H1 (cell line): ENCODE measurements at regions not wholly inside any gene's neighbourhood (a gene's known extent, or its start where the extent isn't known, plus 50 kb on each side); places are given as distances from the start of the nearest gene placed in this dataset.

Experiments
- CTCF ChIA-PET: fragments of 300-600 bp; sonication (Branson Sonifier 250); formaldehyde crosslinking; loops from one replicate; lab custom pipeline; 2021; ENCODE audit not compliant: partially characterized antibody; lab: Charles Lee
- POLR2A ChIA-PET: fragments of 300-600 bp; sonication (Branson Sonifier 250); formaldehyde crosslinking; loops from one replicate; lab custom pipeline; 2021; ENCODE audit warnings: inconsistent platforms; ENCODE audit not compliant: partially characterized antibody; lab: Charles Lee
- DNase-seq, 2 experiments: peaks; one replicate each; pipeline versions ENCODE4 v3.0.0 to v3.0.0-alpha.2; 2010 to 2022; ENCODE audit warnings: low spot score in 2 of 2, low read depth in 1 of 2, mixed read lengths in 1 of 2
- FAIRE-seq: peaks from 2 replicates; lab custom pipeline; 2011; peaks lifted over from hg19 to GRCh38; lab: Jason Lieb, UNC
- H2AFZ ChIP-seq: 2 replicates; pipeline ENCODE4 v1.8.1; 2012; ENCODE audit warnings: low read length, inconsistent platforms
- H2AK5ac ChIP-seq: 2 replicates; pipeline ENCODE4 v1.6.1; 2013; ENCODE audit warnings: low read depth, low read length
- H2BK120ac ChIP-seq: replicated peaks from 2 replicates; pipeline ENCODE3; 2013; ENCODE audit warnings: low read depth, low read length, inconsistent platforms
- H2BK12ac ChIP-seq: 2 replicates; pipeline ENCODE4 v1.6.1; 2013; ENCODE audit warnings: low read depth, low read length
- H2BK15ac ChIP-seq: 2 replicates; pipeline ENCODE4 v1.6.1; 2013; ENCODE audit warnings: low read length
- H2BK20ac ChIP-seq: 2 replicates; pipeline ENCODE4 v1.6.1; 2013; ENCODE audit warnings: low read length
- H2BK5ac ChIP-seq: 2 replicates; pipeline ENCODE4 v1.6.1; 2013; ENCODE audit warnings: low read depth, low read length
- H3K14ac ChIP-seq: 2 replicates; pipeline ENCODE4 v1.6.1; 2013; ENCODE audit warnings: inconsistent platforms; ENCODE audit not compliant: insufficient read length
- H3K18ac ChIP-seq: 2 replicates; pipeline ENCODE4 v1.6.1; 2013; ENCODE audit warnings: low read length; ENCODE audit errors: extremely low read depth
- H3K23ac ChIP-seq: 2 replicates; pipeline ENCODE4 v1.6.1; 2013; ENCODE audit warnings: inconsistent platforms; ENCODE audit not compliant: insufficient read length
- H3K23me2 ChIP-seq: 2 replicates; pipeline ENCODE4 v1.6.1; 2013; ENCODE audit warnings: low read depth, low read length
- H3K27ac ChIP-seq: 2 replicates; pipeline ENCODE4 v1.6.1; 2011; ENCODE audit warnings: low read depth, low read length, inconsistent platforms
- H3K27me3 ChIP-seq, 4 experiments: replicated peaks in 1 of 4; 1 replicate in 1 of 4; 2 replicates in 3 of 4; pipeline versions ENCODE4 v1.6.1 to v1.8.1; 2011 to 2013; ENCODE audit warnings: low read length in 3 of 4, mild to moderate bottlenecking in 3 of 4, inconsistent platforms in 2 of 4, mixed read lengths in 2 of 4, moderate library complexity in 1 of 4; ENCODE audit not compliant: control insufficient read depth in 3 of 4, insufficient read depth in 3 of 4; ENCODE audit errors: extremely low read depth in 1 of 4
- H3K36me3 ChIP-seq, 4 experiments: 2 replicates each; pipeline versions ENCODE4 v1.6.1 to v1.8.1; 2011 to 2013; ENCODE audit warnings: mild to moderate bottlenecking in 4 of 4, low read length in 3 of 4, moderate library complexity in 2 of 4, control low read depth in 1 of 4, inconsistent platforms in 1 of 4; ENCODE audit not compliant: insufficient read depth in 4 of 4, control insufficient read depth in 2 of 4
- H3K4ac ChIP-seq: replicated peaks from 2 replicates; pipeline ENCODE3; 2013; ENCODE audit warnings: low read length, low read depth, mixed read lengths, inconsistent platforms; ENCODE audit not compliant: insufficient read length
- H3K4me1 ChIP-seq, 4 experiments: replicated peaks in 1 of 4; 1 replicate in 1 of 4; 2 replicates in 3 of 4; pipeline versions ENCODE4 v1.6.1 to v1.8.1; 2011 to 2013; ENCODE audit warnings: low read length in 3 of 4, inconsistent platforms in 2 of 4, mixed read lengths in 1 of 4; ENCODE audit not compliant: insufficient read depth in 4 of 4, control insufficient read depth in 3 of 4
- H3K4me2 ChIP-seq, 2 experiments: 2 replicates each; pipeline versions ENCODE4 v1.6.1 to v1.8.1; 2011 to 2013; ENCODE audit warnings: low read depth in 2 of 2, low read length in 2 of 2, control low read depth in 1 of 2, inconsistent platforms in 1 of 2, mild to moderate bottlenecking in 1 of 2; ENCODE audit not compliant: insufficient read depth in 1 of 2
- H3K4me3 ChIP-seq, 4 experiments: fragments of 200-600, 300-600 bp in 1 of 4; sonication (generic), shearing (Covaris generic), sonication (Bioruptor Twin) in 1 of 4; 2 replicates each; pipeline versions ENCODE4 v1.5.1 to v1.8.1; 2011 to 2016; ENCODE audit warnings: low read length in 4 of 4, low read depth in 3 of 4, control low read depth in 2 of 4, inconsistent platforms in 2 of 4, mild to moderate bottlenecking in 2 of 4, mixed read lengths in 1 of 4, moderate library complexity in 1 of 4; ENCODE audit not compliant: insufficient read depth in 2 of 4; ENCODE audit errors: extremely low read depth in 1 of 4
- H3K56ac ChIP-seq: replicated peaks from 2 replicates; pipeline ENCODE3; 2013; ENCODE audit warnings: low read depth, mild to moderate bottlenecking, mixed read lengths, low read length, inconsistent platforms; ENCODE audit not compliant: insufficient read length
- H3K79me1 ChIP-seq: 2 replicates; pipeline ENCODE4 v1.6.1; 2013; ENCODE audit warnings: low read depth, low read length, control low read depth
- H3K79me2 ChIP-seq, 2 experiments: 2 replicates each; pipeline versions ENCODE4 v1.6.1 to v1.8.1; 2012 to 2013; ENCODE audit warnings: low read length in 2 of 2, mild to moderate bottlenecking in 2 of 2, inconsistent platforms in 1 of 2; ENCODE audit not compliant: insufficient read depth in 2 of 2, control insufficient read depth in 1 of 2
- H3K9ac ChIP-seq, 4 experiments: replicated peaks in 1 of 4; 1 replicate in 1 of 4; 2 replicates in 3 of 4; pipeline versions ENCODE4 v1.6.1 to v1.8.1; 2011 to 2013; ENCODE audit warnings: low read depth in 3 of 4, low read length in 3 of 4, control low read depth in 2 of 4, mild to moderate bottlenecking in 2 of 4, moderate library complexity in 2 of 4, inconsistent platforms in 1 of 4; ENCODE audit errors: extremely low read depth in 1 of 4
- H3K9me3 ChIP-seq, 2 experiments: 2 replicates each; pipeline versions ENCODE4 v1.6.1 to v1.8.1; 2012 to 2013; ENCODE audit warnings: mild to moderate bottlenecking in 2 of 2, moderate library complexity in 2 of 2, control low read depth in 1 of 2, inconsistent platforms in 1 of 2, low read depth in 1 of 2, low read length in 1 of 2, mixed read lengths in 1 of 2; ENCODE audit not compliant: insufficient read depth in 2 of 2
- H4K20me1 ChIP-seq, 2 experiments: replicated peaks in 1 of 2; 2 replicates each; pipeline versions ENCODE3 to v1.8.1; 2011 to 2013; ENCODE audit warnings: inconsistent platforms in 2 of 2, low read length in 2 of 2, mild to moderate bottlenecking in 1 of 2; ENCODE audit not compliant: insufficient read depth in 2 of 2, control insufficient read depth in 1 of 2
- H4K5ac ChIP-seq: 2 replicates; pipeline ENCODE4 v1.6.1; 2013; ENCODE audit warnings: low read length, low read depth, mixed read lengths, inconsistent platforms; ENCODE audit not compliant: insufficient read length
- H4K8ac ChIP-seq: 2 replicates; pipeline ENCODE4 v1.8.0; 2013; ENCODE audit warnings: mild to moderate bottlenecking, moderate library complexity, low read length, inconsistent platforms; ENCODE audit not compliant: insufficient read depth; ENCODE audit errors: extremely low read depth
- H4K91ac ChIP-seq: replicated peaks from 2 replicates; pipeline ENCODE3; 2013; ENCODE audit warnings: low read length, mixed read lengths, inconsistent platforms; ENCODE audit not compliant: insufficient read length
- CEBPB ChIP-seq: IDR thresholded peaks from 2 replicates; pipeline ENCODE4 v1.6.1; 2012; ENCODE audit warnings: low read depth, low read length
- CTBP2 ChIP-seq: IDR thresholded peaks from 2 replicates; pipeline ENCODE4 v1.7.0; 2011; ENCODE audit warnings: borderline replicate concordance, mild to moderate bottlenecking, moderate library complexity, mixed read lengths, low read length; ENCODE audit not compliant: insufficient read depth, insufficient read length
- EGR1 ChIP-seq: IDR thresholded peaks from 2 replicates; pipeline ENCODE4 v1.6.1; 2011; ENCODE audit warnings: low read depth, low read length, borderline replicate concordance
- JUND ChIP-seq: IDR thresholded peaks from 2 replicates; pipeline ENCODE4 v1.6.1; 2011; ENCODE audit warnings: mild to moderate bottlenecking, improper control_type of control experiment, low read length
- NANOG ChIP-seq: IDR thresholded peaks from 2 replicates; pipeline ENCODE4 v1.6.1; 2011; ENCODE audit warnings: low read length, low read depth, mild to moderate bottlenecking, inconsistent platforms; ENCODE audit not compliant: insufficient read depth, poor library complexity, severe bottlenecking
- NRF1 ChIP-seq: IDR thresholded peaks from 2 replicates; pipeline ENCODE4 v1.6.1; 2011; ENCODE audit warnings: mild to moderate bottlenecking, low read depth, low read length, improper control_type of control experiment
- POLR2A ChIP-seq, 2 experiments: IDR thresholded peaks; 1 replicate in 1 of 2; 2 replicates in 1 of 2; pipeline ENCODE4 v1.6.1; 2011; ENCODE audit warnings: low read depth in 2 of 2, low read length in 2 of 2, mild to moderate bottlenecking in 2 of 2; ENCODE audit errors: control extremely low read depth in 1 of 2
- POLR2AphosphoS5 ChIP-seq: IDR thresholded peaks from 2 replicates; pipeline ENCODE4 v1.6.1; 2011; ENCODE audit warnings: low read depth, low read length
- RBBP5 ChIP-seq: IDR thresholded peaks from 2 replicates; pipeline ENCODE4 v1.7.1; 2012; ENCODE audit warnings: low read depth, mild to moderate bottlenecking, inconsistent platforms, low read length, moderate library complexity, borderline replicate concordance
- WGBS, 2 experiments: shearing (Covaris generic) in 1 of 2; methylation state at CpG; one replicate each; pipeline versions ENCODE4 v1.1.6 to v1.1.7; 2013 to 2015; ENCODE audit warnings: low lambda C conversion rate in 2 of 2, mixed read lengths in 2 of 2, inconsistent platforms in 1 of 2, low coverage in 1 of 2, missing lambda C conversion rate in 1 of 2; ENCODE audit not compliant: insufficient replicate concordance in 2 of 2, insufficient coverage in 1 of 2, insufficient read length in 1 of 2; ENCODE audit errors: extremely low coverage in 1 of 2, missing lambda C conversion rate in 1 of 2; 5-methylcytosine and 5-hydroxymethylcytosine counted together
- TF ChIP-seq, protein P1 (sequence below): IDR thresholded peaks from 2 replicates; pipeline ENCODE4 v1.6.1; 2012; ENCODE audit warnings: inconsistent platforms
- TF ChIP-seq, protein P2 (sequence below): IDR thresholded peaks from 2 replicates; pipeline ENCODE4 v1.6.1; 2012; ENCODE audit warnings: inconsistent platforms

DNA sequence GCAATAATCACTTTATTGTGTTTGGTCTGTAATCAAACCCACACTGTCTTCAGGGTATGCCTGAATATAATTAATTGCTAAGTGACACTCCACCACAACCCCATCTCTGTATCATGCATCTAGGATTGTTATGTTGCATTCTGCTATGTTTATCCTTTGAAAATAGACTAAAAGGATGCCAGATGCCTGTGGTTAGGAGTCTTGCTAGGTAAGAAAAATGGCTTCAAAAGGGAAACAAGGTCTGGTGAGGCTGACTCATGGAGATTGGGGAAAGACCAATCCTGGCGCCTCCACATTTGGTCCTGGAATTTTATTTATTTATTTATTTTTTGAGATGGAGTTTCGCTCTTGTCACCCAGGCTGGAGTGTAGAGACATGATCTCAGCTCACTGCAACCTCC lies 360.5 kb upstream of the SLC7A11 start:
- Histone ChIP-seq H2AK5ac (no peak overlapping the region), H2BK12ac (no peak overlapping the region), H3K36me3 (no peaks in the 10 kb centered on the region), H4K8ac (no peak overlapping the region), H4K5ac (no peak overlapping the region), H3K18ac (no peak overlapping the region), H2BK15ac (no peak overlapping the region), H2AFZ (no peak overlapping the region), H3K9me3 (no peaks in the 10 kb centered on the region; a peak in 1 of 4 replicates), H4K91ac (no peak overlapping the region), H2BK5ac (no peak overlapping the region), H3K79me1 (no peaks in the 10 kb centered on the region), H3K23ac (no peak overlapping the region), H3K4ac (no peak overlapping the region), H4K20me1 (no peaks in the 10 kb centered on the region), H3K4me2 (no peak overlapping the region), H3K27ac (no peak overlapping the region), H3K4me3 (no peak overlapping the region), H3K14ac (no peak overlapping the region), H3K27me3 (no peaks in the 10 kb centered on the region), H3K23me2 (no peaks in the 10 kb centered on the region), H3K4me1 (no peaks in the 10 kb centered on the region), H2BK120ac (no peak overlapping the region), H3K79me2 (no peaks in the 10 kb centered on the region), H2BK20ac (no peak overlapping the region), H3K56ac (no peak overlapping the region), H3K9ac (no peak overlapping the region)
- DNase-seq (no peak), FAIRE-seq (no peak)
- TF ChIP-seq NRF1 (no peak), CEBPB (no peak), NANOG (no peak), POLR2AphosphoS5 (no peak), EGR1 (no peak), CTBP2 (no peak), JUND (no peak), POLR2A (IDR thresholded peaks at IDR 0.05; ENCODE audit: control extremely low read depth in 1 of 2, low read depth in 2 of 2, low read length in 2 of 2) (no peak), RBBP5 (no peak)
- TF ChIP-seq, protein P1, sequence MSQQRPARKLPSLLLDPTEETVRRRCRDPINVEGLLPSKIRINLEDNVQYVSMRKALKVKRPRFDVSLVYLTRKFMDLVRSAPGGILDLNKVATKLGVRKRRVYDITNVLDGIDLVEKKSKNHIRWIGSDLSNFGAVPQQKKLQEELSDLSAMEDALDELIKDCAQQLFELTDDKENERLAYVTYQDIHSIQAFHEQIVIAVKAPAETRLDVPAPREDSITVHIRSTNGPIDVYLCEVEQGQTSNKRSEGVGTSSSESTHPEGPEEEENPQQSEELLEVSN, result no peak
- TF ChIP-seq, protein P2, sequence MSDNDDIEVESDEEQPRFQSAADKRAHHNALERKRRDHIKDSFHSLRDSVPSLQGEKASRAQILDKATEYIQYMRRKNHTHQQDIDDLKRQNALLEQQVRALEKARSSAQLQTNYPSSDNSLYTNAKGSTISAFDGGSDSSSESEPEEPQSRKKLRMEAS, result no peak
- ChIA-PET POLR2A (no interaction called here), CTCF (no interaction called here)
- WGBS, 2 experiments, result 47% methylated on average over 2 of the region's 2 CpGs; no CpG with 5 or more reads in 1 of the 2 experiments
